Caco-2 (cell line): ENCODE measurements at regions not wholly inside any gene's neighbourhood (a gene's known extent, or its start where the extent isn't known, plus 50 kb on each side); places are given as distances from the start of the nearest gene placed in this dataset.

Experiments used
- BruUV-seq: library from RNA; stranded (reverse); fragments of 400-500 nt; replicated peaks from 2 replicates; lab custom pipeline; 2021; lab: Mats Ljungman, UMichigan
- CTCF ChIA-PET: fragments of 300-600 bp; sonication (Branson Sonifier 250); formaldehyde crosslinking; loops from one replicate; lab custom pipeline; 2022; ENCODE audit warnings: antibody characterized with exemption; lab: Charles Lee
- POLR2A ChIA-PET: fragments of 300-600 bp; sonication (Branson Sonifier 250); formaldehyde crosslinking; loops from one replicate; lab custom pipeline; 2022; ENCODE audit warnings: antibody characterized with exemption; lab: Charles Lee
- DNase-seq, 2 experiments: peaks; one replicate each; pipeline versions ENCODE4 v3.0.0 to v3.0.0-alpha.2; 2020 to 2022
- H3K27me3 ChIP-seq: replicated peaks from 2 replicates; pipeline ENCODE4 v1.6.0; 2011; ENCODE audit warnings: low read length; ENCODE audit not compliant: control insufficient read depth, insufficient read depth
- H3K36me3 ChIP-seq: 2 replicates; pipeline ENCODE4 v1.5.1; 2011; ENCODE audit warnings: low read length; ENCODE audit not compliant: control insufficient read depth, insufficient read depth
- H3K4me1 ChIP-seq: fragments of 250-450 bp; sonication (Bioruptor Pico); 2 replicates; pipeline ENCODE4 v1.5.1; 2020; ENCODE audit warnings: mild to moderate bottlenecking
- H3K4me3 ChIP-seq: 2 replicates; pipeline ENCODE4 v1.5.1; 2011; ENCODE audit warnings: low read depth, mild to moderate bottlenecking, control low read depth, low read length
- H3K9me3 ChIP-seq: fragments of 250-450 bp; sonication (Bioruptor Pico); 2 replicates; pipeline ENCODE4 v1.5.1; 2020; ENCODE audit warnings: mild to moderate bottlenecking, moderate library complexity
- H3K27ac Mint-ChIP-seq: one replicate; pipeline ENCODE4 v1.8.0; 2022; ENCODE audit warnings: mixed read lengths; ENCODE audit not compliant: unreplicated experiment
- H3K27me3 Mint-ChIP-seq: one replicate; pipeline ENCODE4 v1.8.0; 2022; ENCODE audit warnings: mixed read lengths; ENCODE audit not compliant: insufficient read depth, unreplicated experiment
- H3K36me3 Mint-ChIP-seq: one replicate; pipeline ENCODE4 v1.8.0; 2022; ENCODE audit warnings: mild to moderate bottlenecking, mixed read lengths; ENCODE audit not compliant: insufficient read depth, unreplicated experiment
- H3K4me1 Mint-ChIP-seq: one replicate; pipeline ENCODE4 v1.8.0; 2022; ENCODE audit warnings: low read depth, mixed read lengths; ENCODE audit not compliant: unreplicated experiment
- H3K4me3 Mint-ChIP-seq: one replicate; pipeline ENCODE4 v1.8.0; 2022; ENCODE audit warnings: mild to moderate bottlenecking, moderate library complexity, mixed read lengths; ENCODE audit not compliant: unreplicated experiment
- H3K9me3 Mint-ChIP-seq: one replicate; pipeline ENCODE4 v1.8.0; 2022; ENCODE audit warnings: mixed read lengths; ENCODE audit not compliant: unreplicated experiment
- intact Hi-C: fragments of 100-400 bp; cut with micrococcal nuclease; formaldehyde crosslinking; loops from one replicate; pipeline ENCODE4 v1.10.0; 2022; ENCODE audit not compliant: unreplicated experiment
- TF ChIP-seq, protein P1 (sequence below), 2 experiments: fragments of 200-600 bp in 1 of 2; IDR thresholded peaks; 1 replicate in 1 of 2; 2 replicates in 1 of 2; pipeline versions ENCODE4 v1.5.1 to v1.8.0; 2011 to 2022; ENCODE audit warnings: antibody characterized with exemption in 1 of 2, control low read depth in 1 of 2, inconsistent platforms in 1 of 2, low read depth in 1 of 2, low read length in 1 of 2, mild to moderate bottlenecking in 1 of 2, moderate library complexity in 1 of 2; ENCODE audit not compliant: insufficient read depth in 1 of 2, severe bottlenecking in 1 of 2, unreplicated experiment in 1 of 2

DNA sequence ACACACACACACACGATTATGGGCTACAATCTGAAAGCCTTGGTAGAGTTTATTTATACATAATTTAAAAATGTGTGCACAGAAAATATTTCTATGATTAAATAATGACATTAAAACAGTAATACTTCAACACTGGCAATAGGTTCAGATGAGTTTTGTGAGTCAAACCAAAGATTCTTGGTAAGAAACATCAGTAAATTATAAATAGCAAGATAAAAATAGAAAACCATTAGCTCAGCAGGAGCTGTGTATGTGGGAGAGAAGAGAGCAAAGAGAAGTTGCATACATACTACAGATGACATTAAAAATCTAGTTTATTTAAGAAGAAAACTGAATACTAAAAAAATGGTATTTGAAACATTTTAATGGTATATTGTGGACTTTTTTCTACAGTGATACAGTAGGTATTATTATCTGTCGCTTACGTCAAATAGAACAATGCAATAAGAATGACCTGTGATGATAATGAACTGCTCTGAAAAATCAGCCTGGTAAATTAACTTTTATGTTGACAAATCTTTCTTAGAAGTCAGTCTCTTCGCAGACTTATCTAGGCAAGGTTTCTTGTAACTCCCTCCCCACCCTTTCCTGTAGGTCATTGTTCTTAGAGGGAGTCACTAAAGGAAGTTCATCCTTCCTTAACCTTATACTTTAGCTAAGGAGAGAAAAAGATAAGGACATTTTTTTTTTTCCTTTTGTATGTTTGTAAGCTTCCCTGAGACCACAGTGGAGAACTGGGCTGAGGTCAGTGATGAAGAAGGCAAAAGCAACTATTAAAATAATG is 149.3 kb downstream of the GJA1 start:
- no peaks in the 10 kb centered on the region for H3K36me3 ChIP-seq
- H3K4me1 ChIP-seq, result no peaks in the 10 kb centered on the region
- H3K4me1 Mint-ChIP-seq, result peaks cover 13% of the 10 kb centered on the region
- no peak overlapping the region for H3K4me3 ChIP-seq
- H3K9me3 Mint-ChIP-seq, result no peaks in the 10 kb centered on the region
- H3K27me3 ChIP-seq, result no peaks in the 10 kb centered on the region
- H3K9me3 ChIP-seq, result no peaks in the 10 kb centered on the region
- TF ChIP-seq, protein P1, sequence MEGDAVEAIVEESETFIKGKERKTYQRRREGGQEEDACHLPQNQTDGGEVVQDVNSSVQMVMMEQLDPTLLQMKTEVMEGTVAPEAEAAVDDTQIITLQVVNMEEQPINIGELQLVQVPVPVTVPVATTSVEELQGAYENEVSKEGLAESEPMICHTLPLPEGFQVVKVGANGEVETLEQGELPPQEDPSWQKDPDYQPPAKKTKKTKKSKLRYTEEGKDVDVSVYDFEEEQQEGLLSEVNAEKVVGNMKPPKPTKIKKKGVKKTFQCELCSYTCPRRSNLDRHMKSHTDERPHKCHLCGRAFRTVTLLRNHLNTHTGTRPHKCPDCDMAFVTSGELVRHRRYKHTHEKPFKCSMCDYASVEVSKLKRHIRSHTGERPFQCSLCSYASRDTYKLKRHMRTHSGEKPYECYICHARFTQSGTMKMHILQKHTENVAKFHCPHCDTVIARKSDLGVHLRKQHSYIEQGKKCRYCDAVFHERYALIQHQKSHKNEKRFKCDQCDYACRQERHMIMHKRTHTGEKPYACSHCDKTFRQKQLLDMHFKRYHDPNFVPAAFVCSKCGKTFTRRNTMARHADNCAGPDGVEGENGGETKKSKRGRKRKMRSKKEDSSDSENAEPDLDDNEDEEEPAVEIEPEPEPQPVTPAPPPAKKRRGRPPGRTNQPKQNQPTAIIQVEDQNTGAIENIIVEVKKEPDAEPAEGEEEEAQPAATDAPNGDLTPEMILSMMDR (IDR thresholded peaks at IDR 0.05; ENCODE audit: insufficient read depth in 1 of 2, low read depth in 1 of 2, low read length in 1 of 2, severe bottlenecking in 1 of 2, unreplicated experiment in 1 of 2), result no peak
- no peaks in the 10 kb centered on the region for H3K27me3 Mint-ChIP-seq
- POLR2A ChIA-PET, result no interaction called here
- DNase-seq, result no peak
- no peak overlapping the region for H3K4me3 Mint-ChIP-seq
- intact Hi-C loops, result no loop called here
- no TSS peak for BruUV-seq
- H3K36me3 Mint-ChIP-seq, result no peaks in the 10 kb centered on the region
- no peak overlapping the region for H3K27ac Mint-ChIP-seq
- CTCF ChIA-PET, result no interaction called here

DNA sequence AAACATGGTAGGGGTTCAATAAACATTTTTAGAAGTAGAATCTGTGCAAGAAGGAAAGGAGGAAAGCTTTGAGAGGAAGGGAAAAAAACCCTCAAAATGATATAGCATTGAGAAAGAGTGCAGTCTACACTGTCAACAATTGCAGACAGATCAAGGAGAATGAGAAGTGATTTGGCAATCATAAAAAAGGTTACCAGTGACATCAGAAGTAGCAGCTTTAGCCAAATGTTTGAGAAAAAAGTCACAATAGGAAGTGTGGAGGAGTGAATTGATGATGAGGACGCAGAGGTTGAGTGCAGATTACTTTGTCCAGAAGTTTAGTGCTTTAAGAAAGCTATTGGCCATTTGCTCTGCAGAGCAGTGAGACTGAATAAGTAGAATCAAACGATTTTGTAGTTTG is 155.0 kb downstream of the GJA1 start:
- Mint-ChIP-seq H3K9me3 (no peaks in the 10 kb centered on the region), H3K4me1 (no peaks in the 10 kb centered on the region), H3K27ac (no peak overlapping the region), H3K36me3 (no peaks in the 10 kb centered on the region), H3K27me3 (no peaks in the 10 kb centered on the region), H3K4me3 (no peak overlapping the region)
- no peak overlapping the region for H3K4me3 ChIP-seq
- no TSS peak for BruUV-seq
- TF ChIP-seq, protein P1 (IDR thresholded peaks at IDR 0.05; ENCODE audit: insufficient read depth in 1 of 2, low read depth in 1 of 2, low read length in 1 of 2, severe bottlenecking in 1 of 2, unreplicated experiment in 1 of 2), result no peak
- no peaks in the 10 kb centered on the region for H3K4me1 ChIP-seq
- POLR2A ChIA-PET, result no interaction called here
- H3K27me3 ChIP-seq, result no peaks in the 10 kb centered on the region
- DNase-seq, result no peak
- no peaks in the 10 kb centered on the region for H3K9me3 ChIP-seq
- no peaks in the 10 kb centered on the region for H3K36me3 ChIP-seq
- CTCF ChIA-PET, result no interaction called here
- intact Hi-C loops, result no loop called here

DNA sequence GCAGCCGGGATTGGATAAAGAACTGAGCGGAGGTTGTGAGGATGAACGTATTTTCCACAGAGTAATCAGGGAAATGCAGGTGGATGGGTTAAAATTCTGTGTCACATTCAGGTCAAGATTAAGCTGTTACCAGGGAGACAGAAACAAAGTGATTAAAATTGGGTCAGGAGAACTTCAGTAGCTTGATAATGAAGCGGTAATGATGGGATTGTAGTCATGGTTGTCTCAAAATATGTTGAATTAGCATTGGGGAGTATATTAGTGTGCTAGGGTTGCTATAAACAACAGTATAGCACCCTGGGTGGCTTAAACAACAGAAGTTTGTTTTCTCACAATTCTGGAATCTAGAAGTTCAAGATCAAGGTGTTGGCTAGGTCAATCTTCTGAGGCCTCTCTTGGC is 155.5 kb downstream of the GJA1 start:
- Histone ChIP-seq H3K27me3 (no peaks in the 10 kb centered on the region), H3K4me1 (no peaks in the 10 kb centered on the region), H3K4me3 (no peak overlapping the region), H3K9me3 (no peaks in the 10 kb centered on the region), H3K36me3 (no peaks in the 10 kb centered on the region)
- POLR2A ChIA-PET, result no interaction called here
- Mint-ChIP-seq H3K4me1 (no peaks in the 10 kb centered on the region), H3K36me3 (no peaks in the 10 kb centered on the region), H3K27me3 (no peaks in the 10 kb centered on the region), H3K9me3 (no peaks in the 10 kb centered on the region), H3K4me3 (no peak overlapping the region), H3K27ac (no peak overlapping the region)
- BruUV-seq, result no TSS peak
- TF ChIP-seq, protein P1 (IDR thresholded peaks at IDR 0.05; ENCODE audit: insufficient read depth in 1 of 2, low read depth in 1 of 2, low read length in 1 of 2, severe bottlenecking in 1 of 2, unreplicated experiment in 1 of 2), result no peak
- CTCF ChIA-PET, result interaction anchor here (0.6 kb wide), 1 partner anchor 86 kb away, joined by 3 read pairs; no protein-coding TSS in a partner anchor
- intact Hi-C loops, result no loop called here
- no peak for DNase-seq
